GM12874 (cell line): ENCODE measurements at regions not wholly inside any gene's neighbourhood (a gene's known extent, or its start where the extent isn't known, plus 50 kb on each side); places are given as distances from the start of the nearest gene placed in this dataset.

ENCODE experiments used
- CTCF ChIP-seq: IDR thresholded peaks from 2 replicates; pipeline ENCODE4 v1.5.1; 2011; ENCODE audit warnings: low read depth, mild to moderate bottlenecking, control low read depth, low read length, moderate library complexity; ENCODE audit not compliant: insufficient read depth

- TF ChIP-seq CTCF = no peak
Observed at GRCh38 chr4:57364255-57364654, 254.1 kb upstream of the IGFBP7 start.

GRCh38 chr4:57363346-57363745 is 253.2 kb upstream of the IGFBP7 start:
- no peak for TF ChIP-seq CTCF

- no peak for TF ChIP-seq CTCF
Observed at GRCh38 chr4:57360681-57361080, 250.5 kb upstream of the IGFBP7 start.

- no peak for TF ChIP-seq CTCF
Observed at GRCh38 chr4:57355101-57355665, 245.0 kb upstream of the IGFBP7 start.

GRCh38 chr4:57351731-57352130 is 241.5 kb upstream of the IGFBP7 start:
- TF ChIP-seq CTCF = no peak

- no peak for TF ChIP-seq CTCF
Observed at GRCh38 chr4:57344296-57344695, 234.1 kb upstream of the IGFBP7 start.

GRCh38 chr4:57342411-57342810 is 232.2 kb upstream of the IGFBP7 start:
- no peak for TF ChIP-seq CTCF
